Right lobe of liver (tissue), 4 donors: ENCODE measurements at regions not wholly inside any gene's neighbourhood (a gene's known extent, or its start where the extent isn't known, plus 50 kb on each side); places are given as distances from the start of the nearest gene placed in this dataset.

Source experiments
- POLR2A ChIP-seq: fragments of 450-650 bp; IDR thresholded peaks from one replicate; pipeline ENCODE4 v1.6.1; 2017; ENCODE audit warnings: antibody characterized with exemption, mild to moderate bottlenecking
- TF ChIP-seq, protein P1 (sequence below), 4 donors: fragments of 200-600 bp in 3 of 4; fragments of 450-650 bp in 1 of 4; IDR thresholded peaks; one replicate each; pipeline versions ENCODE4 v1.5.1 to v1.8.0; 2016 to 2022; ENCODE audit warnings: antibody characterized with exemption in 4 of 4, mild to moderate bottlenecking in 2 of 4
- donor health status: DM: no; HTN: no; CAD: no.
- donor health status: DM: no; HTN: no; CAD: no.
- donor health status: DM: no; HTN: yes; CAD: no.

DNA sequence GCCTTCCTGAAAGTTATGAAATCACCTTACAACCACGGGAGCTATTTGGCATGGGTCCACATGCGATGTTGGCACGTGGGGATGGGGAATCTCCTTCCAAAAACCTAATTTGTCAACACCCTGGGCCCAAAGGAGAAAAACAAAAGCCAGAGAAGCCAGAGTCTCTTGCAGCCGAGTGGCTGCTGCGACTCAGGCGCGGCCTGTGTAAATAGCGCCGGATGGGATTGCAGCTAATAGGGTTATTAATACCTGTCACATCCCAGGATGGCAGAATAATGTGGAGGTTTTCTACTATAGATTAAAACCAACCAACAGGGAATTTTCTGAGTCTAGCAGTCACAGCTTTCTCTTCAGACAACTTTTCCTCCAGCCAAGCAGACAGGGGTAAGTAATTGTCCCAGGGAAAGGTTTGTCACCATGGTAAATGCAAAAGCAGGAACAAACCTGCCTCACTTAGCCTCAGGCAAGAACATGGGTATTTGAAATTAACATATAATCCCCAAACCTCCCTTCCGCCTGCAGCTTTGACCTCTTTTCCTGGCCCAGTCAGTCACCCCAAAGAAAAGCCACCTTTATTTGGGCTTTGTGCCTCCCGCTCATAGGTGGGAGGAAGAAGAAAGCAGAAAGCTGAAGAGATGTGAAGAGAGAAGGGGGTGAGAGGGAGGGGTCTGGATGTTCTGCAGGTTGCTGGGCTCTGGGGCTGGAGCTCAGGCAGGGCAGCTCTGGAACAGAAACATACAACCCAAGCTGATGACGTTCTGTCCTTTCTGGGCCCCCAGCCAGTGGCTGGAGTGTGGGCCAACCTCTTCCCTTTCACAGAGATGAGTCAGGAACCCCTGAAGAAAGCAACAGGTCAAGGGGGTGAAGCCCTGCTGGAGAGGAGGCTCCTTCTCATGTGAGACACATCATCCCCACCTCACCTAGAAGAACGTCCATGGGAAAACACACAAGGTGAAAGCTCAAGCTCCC lies 376.5 kb downstream of the NXPE2 start:
- TF ChIP-seq, protein P1, sequence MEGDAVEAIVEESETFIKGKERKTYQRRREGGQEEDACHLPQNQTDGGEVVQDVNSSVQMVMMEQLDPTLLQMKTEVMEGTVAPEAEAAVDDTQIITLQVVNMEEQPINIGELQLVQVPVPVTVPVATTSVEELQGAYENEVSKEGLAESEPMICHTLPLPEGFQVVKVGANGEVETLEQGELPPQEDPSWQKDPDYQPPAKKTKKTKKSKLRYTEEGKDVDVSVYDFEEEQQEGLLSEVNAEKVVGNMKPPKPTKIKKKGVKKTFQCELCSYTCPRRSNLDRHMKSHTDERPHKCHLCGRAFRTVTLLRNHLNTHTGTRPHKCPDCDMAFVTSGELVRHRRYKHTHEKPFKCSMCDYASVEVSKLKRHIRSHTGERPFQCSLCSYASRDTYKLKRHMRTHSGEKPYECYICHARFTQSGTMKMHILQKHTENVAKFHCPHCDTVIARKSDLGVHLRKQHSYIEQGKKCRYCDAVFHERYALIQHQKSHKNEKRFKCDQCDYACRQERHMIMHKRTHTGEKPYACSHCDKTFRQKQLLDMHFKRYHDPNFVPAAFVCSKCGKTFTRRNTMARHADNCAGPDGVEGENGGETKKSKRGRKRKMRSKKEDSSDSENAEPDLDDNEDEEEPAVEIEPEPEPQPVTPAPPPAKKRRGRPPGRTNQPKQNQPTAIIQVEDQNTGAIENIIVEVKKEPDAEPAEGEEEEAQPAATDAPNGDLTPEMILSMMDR (IDR thresholded peaks at IDR 0.05) = no peak
- no peak for TF ChIP-seq POLR2A
